H9 (cell line): ENCODE measurements at regions not wholly inside any gene's neighbourhood (a gene's known extent, or its start where the extent isn't known, plus 50 kb on each side); places are given as distances from the start of the nearest gene placed in this dataset.

ENCODE experiments used
- DNase-seq: peaks from one replicate; pipeline ENCODE4 v3.0.0-alpha.2; 2017
- H2AFZ ChIP-seq: one replicate; pipeline ENCODE4 v1.6.1; 2013; ENCODE audit warnings: mild to moderate bottlenecking, low read length, control low read depth, moderate library complexity
- H2AK5ac ChIP-seq: 2 replicates; pipeline ENCODE4 v1.6.1; 2013; ENCODE audit warnings: low read length, control low read depth, mixed read lengths; ENCODE audit not compliant: insufficient read length
- H2BK120ac ChIP-seq: one replicate; pipeline ENCODE4 v1.6.1; 2013; ENCODE audit warnings: low read depth, mild to moderate bottlenecking, low read length, control low read depth, inconsistent platforms; ENCODE audit not compliant: poor library complexity, severe bottlenecking
- H2BK12ac ChIP-seq: 2 replicates; pipeline ENCODE4 v1.6.1; 2013; ENCODE audit warnings: low read length, control low read depth, mixed read lengths, low read depth; ENCODE audit not compliant: insufficient read length
- H2BK15ac ChIP-seq: 2 replicates; pipeline ENCODE4 v1.6.1; 2013; ENCODE audit warnings: low read depth, low read length, control low read depth
- H2BK20ac ChIP-seq: one replicate; pipeline ENCODE4 v1.6.1; 2013; ENCODE audit warnings: low read depth, mild to moderate bottlenecking, low read length, control low read depth, inconsistent platforms; ENCODE audit not compliant: poor library complexity, severe bottlenecking
- H2BK5ac ChIP-seq: 2 replicates; pipeline ENCODE4 v1.6.1; 2013; ENCODE audit warnings: low read length, control low read depth, mixed read lengths; ENCODE audit not compliant: insufficient read length
- H3K14ac ChIP-seq: 2 replicates; pipeline ENCODE4 v1.6.1; 2013; ENCODE audit warnings: low read length, control low read depth; ENCODE audit not compliant: insufficient read depth
- H3K18ac ChIP-seq: 2 replicates; pipeline ENCODE4 v1.6.1; 2013; ENCODE audit warnings: low read depth, mild to moderate bottlenecking, mixed read lengths, low read length, control low read depth; ENCODE audit not compliant: insufficient read length
- H3K23ac ChIP-seq: 2 replicates; pipeline ENCODE4 v1.6.1; 2013; ENCODE audit warnings: low read length, control low read depth, mixed read lengths, low read depth; ENCODE audit not compliant: insufficient read length
- H3K23me2 ChIP-seq: 2 replicates; pipeline ENCODE4 v1.6.1; 2013; ENCODE audit warnings: low read depth, mild to moderate bottlenecking, mixed read lengths, low read length, control low read depth; ENCODE audit not compliant: insufficient read length, poor library complexity, severe bottlenecking
- H3K27ac ChIP-seq: 2 replicates; pipeline ENCODE4 v1.5.1; 2013; ENCODE audit warnings: low read length, control low read depth, mixed read lengths, low read depth; ENCODE audit not compliant: insufficient read length
- H3K27me3 ChIP-seq: 2 replicates; pipeline ENCODE4 v1.6.1; 2013; ENCODE audit warnings: low read length, control low read depth, inconsistent platforms; ENCODE audit not compliant: insufficient read depth
- H3K4ac ChIP-seq: 2 replicates; pipeline ENCODE4 v1.6.1; 2013; ENCODE audit warnings: low read depth, mild to moderate bottlenecking, control low read depth, inconsistent platforms, low read length, moderate library complexity
- H3K4me1 ChIP-seq: 2 replicates; pipeline ENCODE4 v1.6.1; 2013; ENCODE audit warnings: low read length, control low read depth, inconsistent platforms; ENCODE audit not compliant: insufficient read depth
- H3K4me2 ChIP-seq: 2 replicates; pipeline ENCODE4 v1.6.1; 2013; ENCODE audit warnings: low read length, control low read depth, mixed read lengths; ENCODE audit not compliant: insufficient read length, insufficient read depth
- H3K56ac ChIP-seq: 2 replicates; pipeline ENCODE4 v1.6.1; 2013; ENCODE audit warnings: low read depth, mild to moderate bottlenecking, mixed read lengths, low read length, control low read depth; ENCODE audit not compliant: insufficient read length
- H3K79me1 ChIP-seq: 2 replicates; pipeline ENCODE4 v1.6.1; 2013; ENCODE audit warnings: low read depth, mild to moderate bottlenecking, moderate library complexity, low read length, control low read depth, inconsistent platforms; ENCODE audit not compliant: insufficient read depth, poor library complexity, severe bottlenecking
- H3K79me2 ChIP-seq: 2 replicates; pipeline ENCODE4 v1.6.1; 2013; ENCODE audit warnings: low read length, control low read depth, inconsistent platforms; ENCODE audit not compliant: insufficient read depth
- H3K9ac ChIP-seq: 2 replicates; pipeline ENCODE4 v1.6.1; 2013; ENCODE audit warnings: low read length, control low read depth, mixed read lengths; ENCODE audit not compliant: insufficient read length; ENCODE audit errors: extremely low read depth
- H3K9me3 ChIP-seq: one replicate; pipeline ENCODE4 v1.6.1; 2013; ENCODE audit warnings: low read depth, low read length, inconsistent platforms; ENCODE audit not compliant: control insufficient read depth
- H3T11ph ChIP-seq: one replicate; pipeline ENCODE4 v1.6.1; 2013; ENCODE audit warnings: mild to moderate bottlenecking, low read length, control low read depth, inconsistent platforms
- H4K20me1 ChIP-seq: one replicate; pipeline ENCODE4 v1.6.1; 2013; ENCODE audit not compliant: control insufficient read depth, insufficient read length, insufficient read depth
- H4K5ac ChIP-seq: 2 replicates; pipeline ENCODE4 v1.6.1; 2013; ENCODE audit warnings: low read depth, mild to moderate bottlenecking, mixed read lengths, low read length, control low read depth; ENCODE audit not compliant: insufficient read length
- H4K8ac ChIP-seq: replicated peaks from 2 replicates; pipeline ENCODE4 v1.6.1; 2013; ENCODE audit warnings: low read length, control low read depth, mixed read lengths, low read depth; ENCODE audit not compliant: insufficient read length
- H4K91ac ChIP-seq: 2 replicates; pipeline ENCODE4 v1.6.1; 2013; ENCODE audit warnings: low read depth, mild to moderate bottlenecking, moderate library complexity, mixed read lengths, low read length, control low read depth; ENCODE audit not compliant: insufficient read length
- H3K27ac Mint-ChIP-seq, 3 experiments: 2 replicates in 2 of 3; 3 replicates in 1 of 3; pipeline ENCODE4 v1.8.0; 2020 to 2021; ENCODE audit warnings: mixed read lengths in 3 of 3, mild to moderate bottlenecking in 1 of 3, moderate library complexity in 1 of 3
- H3K27me3 Mint-ChIP-seq: 2 replicates; pipeline ENCODE4 v1.8.0; 2021; ENCODE audit warnings: low read depth, mild to moderate bottlenecking, moderate library complexity, mixed read lengths
- H3K36me3 Mint-ChIP-seq, 3 experiments: 2 replicates in 2 of 3; 3 replicates in 1 of 3; pipeline ENCODE4 v1.8.0; 2020 to 2021; ENCODE audit warnings: low read depth in 3 of 3, mixed read lengths in 3 of 3; ENCODE audit not compliant: insufficient read depth in 1 of 3
- H3K4me1 Mint-ChIP-seq, 2 experiments: 2 replicates each; pipeline ENCODE4 v1.8.0; 2020; ENCODE audit warnings: mixed read lengths in 2 of 2
- H3K4me3 Mint-ChIP-seq, 2 experiments: 2 replicates in 1 of 2; 3 replicates in 1 of 2; pipeline ENCODE4 v1.8.0; 2020 to 2021; ENCODE audit warnings: mild to moderate bottlenecking in 2 of 2, mixed read lengths in 2 of 2, moderate library complexity in 1 of 2
- H3K9me3 Mint-ChIP-seq, 2 experiments: 2 replicates in 1 of 2; 3 replicates in 1 of 2; pipeline ENCODE4 v1.8.0; 2020; ENCODE audit warnings: mild to moderate bottlenecking in 2 of 2, mixed read lengths in 2 of 2, moderate library complexity in 1 of 2
- WGBS: extraction: QIAGEN DNeasy Blood & Tissue Kit; methylation state at CpG from one replicate; pipeline ENCODE4 v1.1.7; 2013; ENCODE audit warnings: missing lambda C conversion rate, low lambda C conversion rate, mixed read lengths; ENCODE audit not compliant: insufficient read length; ENCODE audit errors: extremely low coverage; 5-methylcytosine and 5-hydroxymethylcytosine counted together
- TF ChIP-seq, protein P1 (sequence below): fragments of 200-600 bp; sonication (generic); conservative IDR thresholded peaks from 3 replicates; pipeline ENCODE4 v1.8.0; 2021; ENCODE audit warnings: antibody characterized with exemption, mild to moderate bottlenecking

DNA sequence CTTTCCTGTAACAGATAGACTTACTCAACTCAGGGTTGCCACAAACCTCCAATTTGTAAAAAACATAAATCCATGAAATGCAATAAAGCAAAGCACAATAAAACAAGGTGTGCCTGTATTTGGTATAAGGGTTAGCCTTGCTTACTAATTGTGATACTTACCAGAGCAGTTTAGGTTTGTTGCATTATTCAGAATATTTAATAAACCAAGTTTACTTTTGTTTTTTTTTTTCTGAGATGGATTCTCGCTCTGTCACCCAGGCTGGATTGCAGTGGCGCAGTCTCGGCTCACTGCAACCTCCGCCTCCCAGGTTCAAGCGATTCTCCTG lies 79.6 kb downstream of the SEC61G start:
- TF ChIP-seq, protein P1, sequence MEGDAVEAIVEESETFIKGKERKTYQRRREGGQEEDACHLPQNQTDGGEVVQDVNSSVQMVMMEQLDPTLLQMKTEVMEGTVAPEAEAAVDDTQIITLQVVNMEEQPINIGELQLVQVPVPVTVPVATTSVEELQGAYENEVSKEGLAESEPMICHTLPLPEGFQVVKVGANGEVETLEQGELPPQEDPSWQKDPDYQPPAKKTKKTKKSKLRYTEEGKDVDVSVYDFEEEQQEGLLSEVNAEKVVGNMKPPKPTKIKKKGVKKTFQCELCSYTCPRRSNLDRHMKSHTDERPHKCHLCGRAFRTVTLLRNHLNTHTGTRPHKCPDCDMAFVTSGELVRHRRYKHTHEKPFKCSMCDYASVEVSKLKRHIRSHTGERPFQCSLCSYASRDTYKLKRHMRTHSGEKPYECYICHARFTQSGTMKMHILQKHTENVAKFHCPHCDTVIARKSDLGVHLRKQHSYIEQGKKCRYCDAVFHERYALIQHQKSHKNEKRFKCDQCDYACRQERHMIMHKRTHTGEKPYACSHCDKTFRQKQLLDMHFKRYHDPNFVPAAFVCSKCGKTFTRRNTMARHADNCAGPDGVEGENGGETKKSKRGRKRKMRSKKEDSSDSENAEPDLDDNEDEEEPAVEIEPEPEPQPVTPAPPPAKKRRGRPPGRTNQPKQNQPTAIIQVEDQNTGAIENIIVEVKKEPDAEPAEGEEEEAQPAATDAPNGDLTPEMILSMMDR: no peak
- Mint-ChIP-seq H3K4me1 (peaks cover 34 to 38% of the 10 kb centered on the region in 2 experiments), H3K9me3 (no peaks in the 10 kb centered on the region; a peak in 1 of 5 replicates), H3K27me3 (no peaks in the 10 kb centered on the region), H3K4me3 (no peak overlapping the region), H3K36me3 (peaks cover 0 to 2% (median 0%) of the 10 kb centered on the region in 3 experiments; a peak in 2 of 7 replicates), H3K27ac (no peak overlapping the region; a peak in 1 of 7 replicates)
- no peak overlapping the region for H3K18ac ChIP-seq
- H3K14ac ChIP-seq: no peak overlapping the region
- no peaks in the 10 kb centered on the region for H3K79me1 ChIP-seq
- H3K4me2 ChIP-seq: no peak overlapping the region
- no peak overlapping the region for H3T11ph ChIP-seq
- H4K20me1 ChIP-seq: no peaks in the 10 kb centered on the region
- H3K9ac ChIP-seq: no peak overlapping the region
- no peak overlapping the region for H2BK15ac ChIP-seq
- H3K27ac ChIP-seq: no peak overlapping the region
- no CpG with 5 or more reads among the region's 5 CpGs for WGBS
- H2AFZ ChIP-seq: no peak overlapping the region
- H2BK120ac ChIP-seq: no peak overlapping the region
- DNase-seq: no peak
- H4K91ac ChIP-seq: no peak overlapping the region
- H3K4me1 ChIP-seq: peaks cover 6% of the 10 kb centered on the region
- H3K79me2 ChIP-seq: no peaks in the 10 kb centered on the region
- H3K23me2 ChIP-seq: no peaks in the 10 kb centered on the region
- no peak overlapping the region for H2BK12ac ChIP-seq
- H4K5ac ChIP-seq: no peak overlapping the region
- no peak overlapping the region for H2BK20ac ChIP-seq
- H2BK5ac ChIP-seq: no peak overlapping the region
- no peak overlapping the region for H4K8ac ChIP-seq
- no peak overlapping the region for H3K23ac ChIP-seq
- H3K56ac ChIP-seq: no peak overlapping the region
- H3K4ac ChIP-seq: no peak overlapping the region
- H3K9me3 ChIP-seq: no peaks in the 10 kb centered on the region
- no peak overlapping the region for H2AK5ac ChIP-seq
- H3K27me3 ChIP-seq: no peaks in the 10 kb centered on the region
